Lung (tissue), 11 donors: ENCODE measurements at regions not wholly inside any gene's neighbourhood (a gene's known extent, or its start where the extent isn't known, plus 50 kb on each side); places are given as distances from the start of the nearest gene placed in this dataset.

Source experiments
- ATAC-seq: fragments of 200-7000 bp; cut with Tn5 transposase; one replicate; pipeline ENCODE4 v1.9.1; 2020; ENCODE audit warnings: moderate number of reproducible peaks; ENCODE audit not compliant: insufficient read depth, low FRiP score
- DNase-seq, 3 donors: peaks; one replicate each; pipeline ENCODE4 v3.0.0-alpha.2; 2013 to 2017
- H3K27ac ChIP-seq, 2 donors: one replicate each; pipeline ENCODE4 v1.5.1; 2013; ENCODE audit warnings: mild to moderate bottlenecking in 2 of 2, moderate library complexity in 2 of 2, control low read depth in 1 of 2, inconsistent platforms in 1 of 2, low read depth in 1 of 2, low read length in 1 of 2
- H3K27me3 ChIP-seq, 3 donors: one replicate each; pipeline ENCODE4 v1.5.1; 2013; ENCODE audit warnings: low read length in 2 of 3; ENCODE audit not compliant: control insufficient read depth in 3 of 3, insufficient read depth in 3 of 3
- H3K36me3 ChIP-seq, 4 donors: one replicate each; pipeline ENCODE4 v1.5.1; 2013; ENCODE audit warnings: low read length in 4 of 4, mild to moderate bottlenecking in 1 of 4, moderate library complexity in 1 of 4; ENCODE audit not compliant: control insufficient read depth in 4 of 4, insufficient read depth in 4 of 4
- H3K4me1 ChIP-seq, 5 donors: one replicate each; pipeline ENCODE4 v1.5.1; 2013; ENCODE audit warnings: low read length in 5 of 5, mild to moderate bottlenecking in 2 of 5, moderate library complexity in 1 of 5; ENCODE audit not compliant: control insufficient read depth in 5 of 5, insufficient read depth in 5 of 5
- H3K4me3 ChIP-seq: one replicate; pipeline ENCODE4 v1.5.1; 2013; ENCODE audit warnings: mild to moderate bottlenecking, control low read depth, moderate library complexity
- H3K9ac ChIP-seq, 2 donors: one replicate each; pipeline ENCODE4 v1.5.1; 2013; ENCODE audit warnings: low read length in 2 of 2, control low read depth in 1 of 2; ENCODE audit not compliant: insufficient read depth in 1 of 2
- H3K9me3 ChIP-seq, 4 donors: one replicate each; pipeline ENCODE4 v1.5.1; 2013; ENCODE audit warnings: low read length in 3 of 4, mild to moderate bottlenecking in 1 of 4, moderate library complexity in 1 of 4; ENCODE audit not compliant: control insufficient read depth in 4 of 4, insufficient read depth in 3 of 4
- CTCF ChIP-seq: IDR thresholded peaks from 2 replicates; pipeline ENCODE4 v1.5.1; 2012; ENCODE audit warnings: mild to moderate bottlenecking; ENCODE audit errors: control extremely low read depth, extremely low read depth
- WGBS, 2 donors: extraction: QIAGEN DNeasy Blood & Tissue Kit; methylation state at CpG; one replicate each; pipeline ENCODE4 v1.1.7; 2013; 5-methylcytosine and 5-hydroxymethylcytosine counted together
- donor health status: control.
- donor health status: control.
- donor health status: Bipolar disorder and iron deficiency.
- donor health status: healthy.
- donor health status: DM: yes; HTN: yes; CAD: no.

DNA sequence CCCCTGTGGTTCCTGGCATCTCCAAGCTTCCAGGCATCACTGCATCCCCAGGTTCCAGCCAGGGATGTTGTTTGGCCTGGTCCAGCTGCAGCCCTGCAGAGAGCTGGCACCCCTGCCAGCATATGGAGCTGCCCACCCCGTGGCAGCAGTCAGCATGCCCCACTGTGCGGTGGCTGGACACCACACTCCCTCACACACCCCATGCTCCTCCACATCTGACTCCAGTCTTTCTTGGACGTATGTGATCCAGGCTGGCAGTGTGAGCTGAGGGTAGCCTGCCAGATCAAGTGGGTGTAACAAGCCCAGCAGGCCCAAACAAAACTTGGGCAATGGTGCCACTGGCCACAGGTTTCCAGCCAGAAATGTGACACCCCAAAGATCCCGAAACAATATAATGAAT is 620.4 kb downstream of the RWDD3 start:
- DNase-seq (no peak), ATAC-seq (no peak)
- no peaks in the 10 kb centered on the region for H3K4me1 ChIP-seq
- TF ChIP-seq CTCF, result no peak
- no peak overlapping the region for H3K4me3 ChIP-seq
- H3K27ac ChIP-seq, result no peak overlapping the region
- H3K9ac ChIP-seq, result no peak overlapping the region
- no peaks in the 10 kb centered on the region for H3K36me3 ChIP-seq
- no peaks in the 10 kb centered on the region for H3K27me3 ChIP-seq
- 63 to 84% methylated on average over 4 of the region's 4 CpGs for WGBS, 2 donors
- peaks cover 0 to 15% (median 2%) of the 10 kb centered on the region in 4 donors for H3K9me3 ChIP-seq

GRCh38 chr1:95863086-95863485 is 629.1 kb downstream of the RWDD3 start:
- 83% methylated on average over 2 of the region's 2 CpGs for WGBS, 2 donors
- ATAC-seq (no peak), DNase-seq (no peak)
- Histone ChIP-seq H3K36me3 (no peaks in the 10 kb centered on the region), H3K4me1 (no peaks in the 10 kb centered on the region), H3K9me3 (no peaks in the 10 kb centered on the region), H3K27ac (no peak overlapping the region), H3K4me3 (no peak overlapping the region), H3K27me3 (no peaks in the 10 kb centered on the region), H3K9ac (no peak overlapping the region)
- TF ChIP-seq CTCF, result no peak

DNA sequence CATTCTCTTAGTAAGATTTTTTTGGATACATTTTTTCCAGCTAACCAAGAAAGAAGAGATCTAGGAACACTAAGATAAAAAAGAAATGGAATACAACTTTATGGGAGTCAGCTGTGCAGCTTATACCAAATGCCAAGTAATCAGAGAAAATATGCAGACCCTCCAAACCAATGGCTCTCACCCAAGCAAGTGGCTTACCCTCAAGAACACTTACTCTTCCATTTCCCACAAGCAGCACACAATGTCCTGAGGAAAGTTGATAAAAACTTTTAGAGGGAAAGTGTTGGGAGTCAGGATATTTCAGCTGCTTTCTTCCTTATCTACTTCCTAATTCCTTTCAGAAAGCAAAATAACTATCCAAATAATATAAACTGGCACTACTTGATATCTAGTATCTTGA is 631.8 kb downstream of the RWDD3 start:
- H3K9ac ChIP-seq, result no peak overlapping the region
- no peak for ATAC-seq
- no peaks in the 10 kb centered on the region for H3K27me3 ChIP-seq
- H3K4me3 ChIP-seq, result no peak overlapping the region
- no peaks in the 10 kb centered on the region for H3K4me1 ChIP-seq
- TF ChIP-seq CTCF, result no peak
- peaks cover 0 to 3% (median 0%) of the 10 kb centered on the region in 4 donors for H3K9me3 ChIP-seq
- H3K27ac ChIP-seq, result no peak overlapping the region
- peak in 2 of 3 donors; percentile 16 to 23 for DNase-seq
- H3K36me3 ChIP-seq, result no peaks in the 10 kb centered on the region

DNA sequence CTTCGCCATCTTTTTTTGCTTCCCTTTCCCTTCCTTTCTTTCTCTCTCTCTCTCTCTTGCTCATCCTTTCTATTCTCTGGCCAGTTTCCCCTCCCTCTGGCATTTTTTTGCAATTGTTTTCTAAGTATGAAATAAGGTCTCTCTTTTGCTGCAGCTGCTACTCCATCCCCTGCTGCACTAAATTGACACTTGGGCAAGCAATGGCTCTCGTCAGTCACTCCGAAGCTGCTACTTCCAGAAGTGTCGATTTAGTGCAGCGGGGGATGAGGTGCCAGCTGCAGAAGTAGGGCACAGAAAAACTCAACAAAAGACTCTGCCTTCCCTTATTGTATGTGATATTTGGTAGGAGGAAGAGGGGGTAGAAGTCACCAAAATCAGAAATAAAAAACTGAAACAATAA is 642.3 kb downstream of the RWDD3 start:
- H3K27ac ChIP-seq, result no peak overlapping the region
- no peaks in the 10 kb centered on the region for H3K9me3 ChIP-seq
- H3K9ac ChIP-seq, result no peak overlapping the region
- no peaks in the 10 kb centered on the region for H3K36me3 ChIP-seq
- ATAC-seq (no peak), DNase-seq (no peak)
- no peaks in the 10 kb centered on the region for H3K4me1 ChIP-seq
- H3K4me3 ChIP-seq, result no peak overlapping the region
- no peaks in the 10 kb centered on the region for H3K27me3 ChIP-seq
- 77 to 83% methylated on average over 5 of the region's 5 CpGs for WGBS, 2 donors
- TF ChIP-seq CTCF, result no peak
